NCI-H774 (cell line): ENCODE measurements at regions not wholly inside any gene's neighbourhood (a gene's known extent, or its start where the extent isn't known, plus 50 kb on each side); places are given as distances from the start of the nearest gene placed in this dataset.

Source experiments
- DNase-seq: peaks from one replicate; lab custom pipeline; 2025; lab: John Stamatoyannopoulos, UW

DNA sequence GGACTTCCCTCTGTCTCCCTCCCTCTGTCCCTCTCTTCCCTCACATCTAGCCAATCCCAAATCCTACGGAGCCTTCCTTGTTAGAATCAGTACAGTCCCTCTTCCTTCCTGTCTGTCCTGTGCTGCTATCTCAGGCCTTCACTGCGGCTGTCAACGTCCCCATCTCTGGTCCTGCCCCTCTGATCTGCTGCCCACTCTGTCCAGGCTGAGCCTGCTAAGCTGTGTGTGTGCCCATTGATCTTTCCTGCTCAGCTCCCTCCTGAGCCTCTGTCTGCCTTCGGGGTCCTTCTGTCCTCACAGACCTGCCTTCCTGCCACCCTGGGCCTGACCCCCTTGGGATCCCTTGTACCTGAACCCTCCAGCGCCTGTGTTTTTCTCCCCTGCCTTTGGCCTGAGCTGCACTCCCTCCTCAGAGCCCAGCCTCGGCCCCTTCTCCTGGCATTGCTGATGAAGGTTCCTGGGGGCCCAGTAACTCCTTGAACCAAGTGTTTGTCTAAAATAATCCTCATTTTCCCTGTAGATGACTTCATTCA lies 182.1 kb upstream of the SHH start:
- no peak for DNase-seq

DNA sequence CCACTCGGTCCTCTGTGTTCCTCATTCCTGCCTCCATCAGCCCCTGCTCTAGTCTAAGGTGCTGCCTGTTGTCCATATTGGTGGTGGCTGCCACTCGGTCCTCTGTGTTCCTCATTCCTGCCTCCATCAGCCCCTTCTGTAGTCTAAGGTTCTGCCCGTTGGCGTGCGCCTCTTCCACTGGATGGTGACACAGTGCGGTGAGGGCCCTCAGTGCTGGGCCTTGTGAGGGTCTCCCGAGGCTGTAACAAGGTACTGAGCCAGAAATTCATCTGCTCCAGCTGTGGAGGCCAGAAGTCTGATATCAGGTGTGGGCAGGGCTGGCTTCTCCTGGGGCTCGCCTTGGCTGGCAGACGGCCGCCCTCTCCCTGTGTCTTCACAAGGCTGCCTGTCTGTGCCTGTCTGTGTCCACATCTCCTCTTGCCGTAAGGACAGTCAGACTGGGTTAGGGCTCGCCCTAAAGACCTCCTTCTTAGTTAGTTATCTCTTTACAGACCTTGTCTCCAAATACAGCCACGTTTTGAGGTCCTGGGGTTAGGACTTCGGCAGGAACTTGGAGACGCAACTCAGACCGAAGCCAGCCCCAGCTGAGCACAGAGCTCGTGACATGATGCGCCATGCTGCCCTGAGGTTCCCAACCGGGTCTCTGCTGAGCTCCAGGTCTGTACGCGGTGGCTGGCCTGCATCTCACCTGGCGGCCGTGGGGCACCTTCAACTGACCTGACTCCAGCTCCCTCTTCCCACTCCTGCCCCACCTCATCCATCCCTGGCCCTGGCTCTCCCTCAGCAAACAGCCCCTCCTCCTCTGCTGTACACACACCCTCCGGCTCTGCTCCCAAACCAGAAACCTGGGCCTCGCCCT lies 181.4 kb upstream of the SHH start:
- no peak for DNase-seq

DNA sequence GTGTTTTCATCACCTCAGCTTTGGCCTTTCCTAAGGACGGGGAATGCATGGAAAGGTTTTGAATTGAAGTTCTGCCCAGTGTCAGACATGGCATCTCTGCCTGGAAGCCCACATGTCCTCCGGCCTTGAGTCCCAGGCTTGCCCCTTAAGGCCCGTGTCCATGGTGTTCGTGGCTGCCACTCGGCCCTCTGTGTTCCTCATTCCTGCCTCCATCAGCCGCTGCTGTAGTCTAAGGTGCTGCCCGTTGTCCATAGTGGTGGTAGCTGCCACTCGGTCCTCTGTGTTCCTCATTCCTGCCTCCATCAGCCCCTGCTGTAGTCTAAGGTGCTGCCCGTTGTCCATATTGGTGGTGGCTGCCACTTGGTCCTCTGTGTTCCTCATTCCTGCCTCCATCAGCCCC lies 180.7 kb upstream of the SHH start:
- DNase-seq, result no peak

DNA sequence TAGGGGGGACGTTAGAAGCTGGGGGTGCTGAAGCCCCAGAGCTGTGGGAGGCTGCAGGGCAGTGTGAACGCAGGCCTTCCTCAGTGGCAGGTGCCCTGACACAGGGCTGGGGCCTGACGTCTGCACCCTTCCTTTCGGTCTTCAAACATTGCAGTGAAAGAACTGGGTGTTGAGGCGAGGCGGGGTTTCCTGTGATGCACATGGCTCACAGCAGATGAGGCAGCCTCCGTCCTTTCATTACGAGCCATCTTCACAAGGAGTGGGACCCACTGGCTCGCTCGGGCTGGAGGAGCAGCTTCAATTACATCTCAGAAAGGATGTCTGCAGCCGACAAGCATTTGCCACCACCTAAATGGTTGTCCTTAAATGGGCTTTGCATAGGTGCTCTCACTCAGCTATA lies 180.3 kb upstream of the SHH start:
- no peak for DNase-seq

DNA sequence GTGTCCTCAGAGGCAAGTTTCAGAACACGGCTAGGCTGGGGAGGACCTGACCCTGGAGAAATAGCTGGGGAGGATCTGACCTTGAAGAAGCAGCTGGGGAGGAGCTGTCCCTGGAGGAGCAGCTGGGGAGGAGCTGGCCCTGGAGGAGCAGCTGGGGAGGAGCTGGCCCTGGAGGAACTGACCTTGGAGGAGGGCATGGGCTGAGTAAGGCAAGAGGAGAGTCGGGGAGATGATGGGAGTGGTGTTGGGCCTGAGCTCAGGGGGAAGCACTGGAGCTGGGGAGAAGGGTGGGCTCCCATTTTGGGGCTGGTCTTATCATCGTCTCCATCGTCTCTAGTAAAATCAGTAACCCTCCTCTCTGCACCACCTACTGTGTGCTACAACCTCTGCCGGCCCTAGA lies 179.8 kb upstream of the SHH start:
- no peak for DNase-seq

DNA sequence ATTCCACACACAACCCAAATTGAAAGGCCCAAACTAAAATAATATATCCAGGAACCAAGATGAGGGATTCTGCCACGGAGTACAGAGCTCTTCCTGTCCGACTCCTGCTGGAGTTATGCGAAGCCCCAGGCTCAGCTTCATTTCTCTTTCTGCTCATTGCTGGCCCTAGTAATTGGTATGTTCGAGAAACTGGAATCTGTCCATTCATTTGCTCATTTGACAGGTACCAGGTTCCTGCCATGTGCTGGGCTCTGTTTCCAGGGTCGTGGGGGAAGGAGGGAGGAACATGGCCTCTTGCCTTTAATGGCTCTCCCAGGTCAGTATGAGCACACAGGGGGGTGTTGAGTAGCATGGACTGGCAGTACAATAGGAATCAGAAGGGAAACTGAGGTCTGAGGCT lies 179.2 kb upstream of the SHH start:
- DNase-seq, result no peak

DNA sequence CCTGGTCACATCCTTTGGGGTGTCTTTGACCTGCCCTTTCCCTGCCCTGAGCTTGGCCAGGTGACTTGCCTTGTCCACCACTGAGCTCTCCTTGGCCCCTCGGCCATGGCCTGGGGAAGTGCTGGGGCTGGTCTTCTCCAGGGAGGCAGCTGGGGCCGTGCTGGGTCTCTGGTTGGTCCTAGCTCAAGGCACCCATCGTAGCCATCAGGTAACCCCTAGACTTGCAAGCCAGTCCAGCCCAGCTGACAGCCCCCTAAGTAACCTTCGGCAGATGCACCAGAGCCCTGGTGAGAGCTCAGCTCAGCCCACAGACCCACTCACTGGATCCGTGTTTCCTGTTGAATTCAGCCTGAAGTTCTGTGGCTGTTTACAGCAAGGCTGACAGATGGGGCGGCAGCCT lies 176.2 kb upstream of the SHH start:
- no peak for DNase-seq

DNA sequence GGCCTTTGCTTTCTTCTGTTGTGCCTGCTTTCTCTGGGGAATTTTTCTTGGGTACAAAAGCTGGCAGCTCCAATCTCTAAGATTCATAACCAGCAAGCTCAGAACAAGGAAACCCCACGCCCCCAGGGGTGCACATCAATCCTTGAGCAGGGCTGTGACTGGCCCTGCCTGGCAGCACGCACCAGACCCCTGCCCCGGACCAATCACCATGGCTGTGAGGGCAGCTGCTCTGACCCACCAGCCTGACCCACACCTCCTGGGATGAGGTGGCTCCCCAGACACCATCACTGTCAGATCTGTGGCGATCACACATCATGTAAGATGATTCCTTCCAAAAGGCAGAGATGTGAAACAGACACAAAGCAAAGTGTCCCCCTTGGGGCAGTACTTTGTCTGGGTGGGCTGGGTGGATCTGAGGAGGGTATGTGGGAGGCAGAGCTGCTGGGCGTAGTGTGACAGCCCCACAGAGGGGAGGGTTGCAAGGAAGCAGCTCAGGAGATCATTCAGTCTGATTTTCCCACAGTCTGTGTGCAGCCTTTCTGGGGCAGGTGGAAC lies 175.5 kb upstream of the SHH start:
- DNase-seq, result no peak

DNA sequence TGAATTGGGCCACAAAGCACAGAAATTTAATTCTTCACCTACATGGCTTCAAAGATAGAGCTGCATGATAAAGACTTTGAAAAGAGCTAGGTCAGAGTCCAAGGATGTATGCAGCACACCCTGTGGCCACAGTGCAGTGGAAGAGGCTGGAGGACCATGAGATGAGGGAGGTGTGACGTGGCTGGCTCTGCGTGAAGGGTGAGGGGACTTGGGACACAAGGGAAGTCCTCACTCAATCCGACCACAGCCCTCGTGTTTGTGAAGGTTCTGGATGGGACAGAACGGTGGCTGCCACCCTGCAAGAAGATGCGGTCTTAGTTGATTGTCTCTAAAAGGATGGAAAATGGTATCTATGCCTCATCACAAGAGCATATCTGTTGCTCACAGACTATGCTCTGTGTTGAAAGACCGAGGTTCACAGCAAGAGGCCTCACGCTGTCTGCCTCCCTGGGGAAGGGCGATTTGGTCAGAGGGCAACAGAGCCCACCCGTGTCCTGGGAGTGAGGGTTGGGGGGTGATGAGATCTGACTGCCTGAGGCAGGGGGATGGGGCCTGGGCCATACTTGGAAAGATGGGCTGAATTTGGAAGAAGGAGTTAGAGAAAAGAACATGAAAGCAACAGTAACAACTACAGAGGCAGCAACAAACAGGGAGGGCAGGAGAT lies 174.4 kb upstream of the SHH start:
- DNase-seq, result no peak

DNA sequence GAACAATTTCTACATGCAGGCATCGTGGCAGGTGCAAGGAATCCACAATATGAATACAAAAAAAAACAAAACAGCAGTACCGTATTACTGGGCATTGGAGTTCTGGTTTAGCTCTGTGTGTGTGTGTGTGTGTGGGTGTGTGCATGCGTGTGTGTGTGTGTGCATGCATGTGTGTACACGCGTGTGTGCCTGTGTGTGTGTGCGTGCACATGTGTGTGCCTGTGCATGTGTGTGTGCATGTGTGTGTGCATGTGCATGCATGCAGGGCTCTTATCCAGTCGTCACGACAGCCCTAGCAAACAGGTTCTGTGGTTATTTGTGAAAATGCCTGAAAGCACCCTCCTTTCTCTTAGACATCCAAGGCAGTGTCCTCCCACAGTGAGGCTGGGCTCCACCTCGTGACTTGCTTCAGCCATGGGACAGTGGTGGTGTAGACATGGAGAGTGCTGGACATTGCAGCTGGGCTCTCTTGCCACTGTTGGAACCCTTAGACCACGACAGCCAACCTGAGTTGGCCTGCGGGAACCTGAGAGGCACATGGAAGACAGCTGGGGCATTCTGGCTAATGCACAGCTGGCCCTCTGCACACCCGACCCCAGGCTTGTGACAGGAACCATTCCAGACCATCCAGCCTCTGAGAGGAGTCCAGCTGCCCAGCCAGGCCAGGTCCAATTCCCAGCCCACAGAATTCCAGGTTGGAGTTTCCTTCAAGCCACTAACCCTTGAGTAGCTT lies 173.4 kb upstream of the SHH start:
- no peak for DNase-seq

DNA sequence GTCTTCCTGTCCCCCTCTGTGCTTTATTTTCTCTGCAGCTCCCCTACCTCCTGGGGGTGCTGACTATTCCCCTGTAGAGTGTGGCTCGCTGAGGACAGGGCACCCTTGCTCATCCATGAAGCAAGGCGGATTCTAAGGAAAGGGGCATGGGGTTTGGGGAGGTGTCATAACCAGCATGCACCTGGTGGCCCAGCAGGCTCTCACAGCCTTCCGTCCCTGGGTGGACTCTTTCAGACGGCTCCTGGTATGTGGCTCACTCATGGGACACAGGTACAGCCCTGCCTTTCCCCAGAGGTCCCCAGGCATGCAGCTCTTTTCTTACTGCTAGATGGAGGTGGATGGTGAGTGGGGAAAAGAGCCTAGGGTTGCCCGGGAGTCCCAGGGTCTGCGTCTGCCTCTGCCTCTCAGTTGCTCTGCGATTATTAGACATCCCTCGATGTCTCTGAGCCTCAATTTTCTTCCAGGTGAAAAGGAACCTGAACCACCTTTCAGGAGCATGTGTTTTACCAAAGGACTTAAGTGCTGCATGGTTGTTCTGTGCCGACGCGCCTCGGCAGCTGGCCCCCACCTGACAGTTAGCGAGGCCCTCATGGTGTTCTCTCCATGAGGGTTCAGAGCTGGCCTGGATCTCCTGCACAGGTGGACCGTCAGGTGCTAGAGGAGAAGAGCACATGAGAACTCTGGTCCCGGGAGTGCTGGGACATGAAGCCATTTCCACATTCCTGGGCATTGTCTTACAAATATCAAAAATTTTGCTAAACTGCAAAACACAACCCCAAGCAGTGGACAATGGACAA lies 172.5 kb upstream of the SHH start:
- DNase-seq, result no peak

DNA sequence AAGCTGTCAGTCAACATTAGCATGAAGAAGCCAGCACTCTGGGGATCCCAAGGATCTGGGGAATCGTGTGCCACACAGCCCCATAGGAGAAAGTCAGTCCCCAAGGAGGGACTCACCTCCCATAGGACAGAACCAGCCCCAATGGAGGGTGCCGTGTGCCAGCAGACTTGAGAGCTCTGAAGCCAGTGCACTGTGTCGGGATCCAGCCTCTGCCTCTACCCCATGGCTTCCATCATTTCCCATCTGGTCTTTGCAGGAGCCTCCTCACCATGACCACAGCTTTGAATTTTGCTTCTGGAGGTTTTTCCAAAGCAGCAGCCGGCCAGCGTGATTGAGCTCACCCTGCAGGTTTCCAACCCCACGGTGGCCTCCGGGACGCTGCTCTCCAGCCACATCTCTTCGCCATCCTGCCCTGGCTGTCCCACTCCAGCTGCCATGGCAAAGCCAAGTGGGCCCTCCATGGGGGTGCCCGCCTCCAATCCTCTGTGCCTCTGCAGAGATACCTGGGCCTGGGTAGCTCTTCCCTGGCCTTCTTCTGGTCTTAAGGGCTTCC lies 171.8 kb upstream of the SHH start:
- no peak for DNase-seq

DNA sequence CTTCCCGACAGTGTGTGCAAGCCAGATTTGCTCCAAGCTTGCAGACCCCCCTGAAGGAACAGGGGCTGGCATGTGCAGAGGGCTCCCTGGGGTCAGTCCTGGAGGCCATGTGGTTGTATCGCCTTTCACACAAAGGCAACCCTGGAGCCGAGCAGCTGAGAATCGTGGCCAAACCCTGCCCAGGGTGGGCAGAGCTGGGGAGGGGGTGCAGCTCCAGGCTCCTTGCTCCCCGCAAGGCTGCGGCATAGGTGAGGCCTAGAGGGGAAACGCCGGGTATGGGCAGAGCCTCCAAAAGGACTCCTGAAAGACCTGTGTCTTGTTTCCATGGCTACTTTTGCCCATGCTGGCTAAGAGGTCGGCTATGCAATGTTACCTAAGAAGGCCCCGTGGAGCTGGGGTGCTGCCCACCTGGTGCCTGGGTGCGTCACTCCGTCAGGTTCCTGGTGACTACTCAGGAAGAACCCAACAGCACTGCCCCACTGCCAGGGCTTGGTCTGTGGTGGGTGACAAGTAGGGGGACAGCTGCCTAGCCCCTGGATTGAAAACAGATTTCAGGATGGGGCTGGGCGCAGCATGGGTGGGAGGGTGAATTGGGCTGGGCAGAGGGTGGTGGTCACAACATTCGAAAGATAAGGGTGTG lies 171.0 kb upstream of the SHH start:
- DNase-seq, result no peak

DNA sequence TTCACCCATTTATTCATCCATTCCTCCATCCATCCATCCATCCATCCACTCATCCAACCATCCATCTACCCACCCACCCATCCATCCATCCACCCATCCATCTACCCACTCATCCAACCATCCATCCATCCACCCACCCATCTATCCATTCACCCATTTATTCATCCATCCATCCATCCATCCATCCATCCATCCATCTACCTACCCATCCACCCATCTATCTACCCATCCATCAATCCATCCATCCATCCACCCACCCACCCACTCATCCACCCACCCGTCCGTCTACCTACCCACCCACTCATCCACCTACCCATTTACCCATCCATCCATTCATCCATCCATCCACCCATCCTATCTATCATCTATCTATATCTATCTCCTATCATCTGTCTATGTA lies 169.4 kb upstream of the SHH start:
- DNase-seq, result no peak

DNA sequence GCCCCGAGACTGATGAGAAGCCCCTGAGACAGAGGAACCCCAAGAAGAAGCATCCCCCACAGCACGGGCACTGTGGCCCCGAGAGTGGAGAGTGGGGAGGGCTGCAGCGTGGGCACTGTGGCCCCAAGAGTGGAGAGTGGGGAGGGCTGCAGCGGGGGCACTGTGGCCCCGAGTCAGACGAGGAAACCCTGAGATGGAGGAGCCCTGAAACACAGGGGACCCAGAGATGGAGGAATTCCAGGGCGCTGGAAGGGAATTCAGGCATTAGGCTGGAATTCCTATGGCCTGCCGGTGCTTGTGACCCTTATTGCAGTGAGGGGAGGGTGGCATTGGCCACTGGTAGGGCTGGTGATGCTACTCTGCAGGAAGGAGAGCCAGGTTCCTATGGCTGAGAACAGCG lies 168.6 kb upstream of the SHH start:
- DNase-seq, result no peak

DNA sequence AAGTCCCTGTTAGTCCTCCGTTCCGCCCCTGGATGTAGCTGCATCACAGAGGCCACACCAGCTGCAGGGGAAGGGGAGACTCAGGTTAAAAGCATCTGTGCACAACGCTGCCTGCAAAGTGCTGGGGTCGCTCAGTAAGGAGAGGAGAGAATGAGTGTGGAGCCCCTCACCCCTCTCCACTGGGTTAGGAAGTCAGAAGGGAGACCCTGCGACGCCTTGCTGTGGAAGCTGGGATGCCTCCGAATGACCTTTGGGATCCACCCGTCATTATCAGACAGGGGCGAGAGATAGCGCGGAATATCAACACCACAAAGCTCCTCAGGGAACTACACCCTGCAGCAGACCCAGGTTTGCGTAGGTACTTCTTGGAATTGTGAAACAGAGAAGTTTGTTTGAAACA lies 167.7 kb upstream of the SHH start:
- DNase-seq, result no peak

DNA sequence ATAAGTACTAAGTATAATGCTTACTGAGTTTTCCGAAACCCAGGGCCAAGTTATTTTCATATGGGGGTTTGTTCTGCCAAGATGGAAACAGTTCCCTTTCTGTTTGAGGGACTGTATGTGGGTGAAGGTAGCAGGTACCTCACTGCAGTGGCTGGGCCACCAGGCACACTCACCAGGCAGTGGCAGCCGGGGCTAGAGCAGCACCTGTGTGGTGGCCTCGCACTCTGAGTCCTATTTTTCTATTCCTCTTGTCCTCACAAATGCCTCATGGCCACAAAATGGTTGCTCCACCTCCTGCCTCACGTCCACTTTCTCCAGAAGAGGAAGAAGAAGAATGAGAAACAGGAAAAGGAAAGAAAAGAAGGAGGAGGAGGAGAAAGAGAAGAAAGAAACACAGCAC lies 167.3 kb upstream of the SHH start:
- no peak for DNase-seq

DNA sequence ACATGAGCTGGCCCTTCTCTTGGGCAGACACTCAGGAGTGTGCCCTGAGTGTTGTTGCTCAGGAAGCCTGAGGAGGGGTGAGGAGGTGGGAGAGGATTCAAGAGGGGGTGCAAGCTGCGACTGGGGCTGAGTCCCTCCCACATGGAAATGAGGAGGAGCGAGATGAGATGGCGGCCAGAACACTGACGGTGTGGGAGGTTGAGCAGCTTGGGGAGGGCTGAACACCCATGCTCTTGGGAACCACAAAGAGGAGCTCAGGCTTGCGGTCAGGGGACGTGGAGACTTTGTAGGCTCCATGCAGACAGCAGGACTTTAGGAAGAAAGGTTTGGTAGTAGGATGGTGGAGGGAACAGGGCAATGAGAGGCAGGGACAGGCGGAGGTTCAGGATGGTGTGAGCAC lies 163.2 kb upstream of the SHH start:
- no peak for DNase-seq

DNA sequence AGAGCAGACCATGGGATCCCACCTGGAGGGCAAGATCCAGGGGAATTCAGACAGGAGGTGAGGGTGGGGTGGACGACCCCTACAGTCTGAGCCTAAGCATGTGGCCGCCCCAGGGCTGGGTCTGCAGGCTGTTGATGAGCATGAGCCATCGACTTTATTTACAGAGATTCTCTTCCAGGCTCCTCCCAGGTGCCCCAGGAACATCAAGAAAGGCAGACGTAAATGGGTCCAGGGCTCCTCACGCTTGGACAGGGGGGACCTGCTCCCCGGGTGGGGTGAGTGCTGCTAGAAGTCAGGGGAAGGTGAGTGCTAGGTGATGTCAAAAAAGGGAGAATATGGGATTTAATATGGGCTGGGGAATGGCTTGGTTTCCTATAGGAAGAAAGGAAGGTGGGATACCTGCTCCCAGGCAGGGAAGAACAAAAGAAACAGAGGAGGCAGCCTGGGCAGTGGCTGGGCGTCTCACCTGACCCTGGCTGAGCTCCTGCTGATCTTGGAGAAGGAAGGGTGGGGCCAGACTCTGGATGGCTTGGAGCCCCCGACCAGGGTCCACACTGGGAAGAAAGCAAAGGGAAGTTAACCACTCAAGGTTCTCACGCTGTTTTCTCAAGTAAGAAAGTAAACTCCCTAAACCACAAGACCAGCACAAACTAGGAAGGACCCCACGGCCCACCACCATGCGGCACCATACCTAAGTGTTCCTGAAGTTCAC lies 162.1 kb upstream of the SHH start:
- DNase-seq, result no peak

DNA sequence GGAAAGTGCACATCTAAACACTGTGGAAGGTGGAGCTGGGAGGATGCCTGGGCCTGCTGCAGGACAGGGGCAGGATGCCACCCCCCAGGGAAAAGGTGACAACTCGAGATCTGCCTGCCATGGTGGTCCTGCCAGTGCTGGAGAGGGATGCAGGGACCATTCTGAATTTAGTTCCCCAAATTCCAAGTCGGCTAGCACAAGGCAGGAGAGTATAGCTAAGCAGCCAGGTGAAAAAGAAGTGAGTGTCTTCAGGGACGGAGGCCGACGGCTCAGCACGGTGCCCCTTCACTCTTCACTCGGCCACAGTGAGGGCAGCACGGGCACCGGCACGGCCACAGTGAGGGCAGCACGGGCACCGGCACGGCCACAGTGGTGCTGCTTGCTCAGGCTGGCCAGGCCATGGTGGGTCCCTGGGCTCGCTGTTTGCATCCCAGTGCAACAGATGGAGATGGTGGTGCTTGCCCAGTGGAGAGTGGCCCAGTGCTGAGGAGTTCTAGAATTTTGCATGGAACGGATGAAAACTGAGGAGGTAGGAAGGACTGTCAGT lies 161.3 kb upstream of the SHH start:
- no peak for DNase-seq
